ENCODE measurements at regions not wholly inside any gene's neighbourhood (a gene's known extent, or its start where the extent isn't known, plus 50 kb on each side); places are given as distances from the start of the nearest gene placed in this dataset.

DNA sequence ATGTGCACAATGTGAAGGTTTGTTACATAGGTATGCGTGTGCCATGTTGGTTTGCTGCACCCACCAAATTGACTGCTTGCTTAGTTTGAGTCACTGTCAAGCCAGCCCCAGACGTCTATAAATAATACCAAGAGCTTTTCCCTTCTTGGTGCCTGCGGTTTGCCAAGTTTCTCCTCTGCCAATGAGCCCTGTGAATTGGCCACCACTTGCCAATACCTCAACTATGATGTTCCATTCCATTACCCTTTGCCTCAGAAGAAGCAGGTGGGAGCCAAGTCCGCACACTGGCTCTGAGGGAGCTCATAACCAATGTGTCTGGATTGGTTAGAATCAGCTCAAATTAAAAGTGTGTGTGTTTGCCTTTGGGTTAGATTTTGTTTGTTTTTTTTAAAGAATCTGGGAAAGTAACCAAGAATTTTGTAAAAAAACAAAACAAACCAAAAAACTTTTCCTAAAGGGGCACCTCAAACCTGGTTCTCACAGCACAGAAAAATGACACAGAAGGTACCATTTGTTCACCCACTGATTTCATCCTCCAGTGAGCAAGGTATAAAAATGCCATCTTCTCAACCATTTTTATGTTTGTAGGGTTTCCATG is 209.3 kb upstream of the PRNP start:
- TF ChIP-seq, protein P1, sequence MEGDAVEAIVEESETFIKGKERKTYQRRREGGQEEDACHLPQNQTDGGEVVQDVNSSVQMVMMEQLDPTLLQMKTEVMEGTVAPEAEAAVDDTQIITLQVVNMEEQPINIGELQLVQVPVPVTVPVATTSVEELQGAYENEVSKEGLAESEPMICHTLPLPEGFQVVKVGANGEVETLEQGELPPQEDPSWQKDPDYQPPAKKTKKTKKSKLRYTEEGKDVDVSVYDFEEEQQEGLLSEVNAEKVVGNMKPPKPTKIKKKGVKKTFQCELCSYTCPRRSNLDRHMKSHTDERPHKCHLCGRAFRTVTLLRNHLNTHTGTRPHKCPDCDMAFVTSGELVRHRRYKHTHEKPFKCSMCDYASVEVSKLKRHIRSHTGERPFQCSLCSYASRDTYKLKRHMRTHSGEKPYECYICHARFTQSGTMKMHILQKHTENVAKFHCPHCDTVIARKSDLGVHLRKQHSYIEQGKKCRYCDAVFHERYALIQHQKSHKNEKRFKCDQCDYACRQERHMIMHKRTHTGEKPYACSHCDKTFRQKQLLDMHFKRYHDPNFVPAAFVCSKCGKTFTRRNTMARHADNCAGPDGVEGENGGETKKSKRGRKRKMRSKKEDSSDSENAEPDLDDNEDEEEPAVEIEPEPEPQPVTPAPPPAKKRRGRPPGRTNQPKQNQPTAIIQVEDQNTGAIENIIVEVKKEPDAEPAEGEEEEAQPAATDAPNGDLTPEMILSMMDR (IDR thresholded peaks at IDR 0.05), result no peak
- TF ChIP-seq EZH2 (IDR thresholded peaks at IDR 0.05; ENCODE audit: borderline replicate concordance, insufficient read depth, low read depth, low read length, poor library complexity, severe bottlenecking), result no peak

All from B cell (primary cell).